ENCODE measurements at regions not wholly inside any gene's neighbourhood (a gene's known extent, or its start where the extent isn't known, plus 50 kb on each side); places are given as distances from the start of the nearest gene placed in this dataset.

GRCh38 chr12:88633312-88633711 lies 53.0 kb upstream of the KITLG start:
- DNase-seq (ENCODE audit: low spot score) = no peak

GRCh38 chr12:88630561-88630960 lies 50.3 kb upstream of the KITLG start:
- DNase-seq (ENCODE audit: low spot score) = no peak
